Neutrophil (primary cell): ENCODE measurements at regions not wholly inside any gene's neighbourhood (a gene's known extent, or its start where the extent isn't known, plus 50 kb on each side); places are given as distances from the start of the nearest gene placed in this dataset.

Experiments
- H3K27ac ChIP-seq: fragments of 200-600 bp; sonication (generic); 2 replicates; pipeline ENCODE4 v1.5.1; 2016; ENCODE audit warnings: mild to moderate bottlenecking, moderate library complexity
- H3K27me3 ChIP-seq: fragments of 200-600 bp; sonication (generic); 2 replicates; pipeline ENCODE4 v1.6.0; 2016; ENCODE audit warnings: mild to moderate bottlenecking
- H3K36me3 ChIP-seq: fragments of 200-600 bp; sonication (generic); 2 replicates; pipeline ENCODE4 v1.5.1; 2017
- H3K4me1 ChIP-seq, 2 experiments: fragments of 200-600 bp in 1 of 2; sonication (generic) in 1 of 2; 1 replicate in 1 of 2; 2 replicates in 1 of 2; pipeline versions ENCODE4 v1.5.1 to v1.6.1; 2013 to 2016; ENCODE audit warnings: low read depth in 1 of 2, low read length in 1 of 2, mild to moderate bottlenecking in 1 of 2, moderate library complexity in 1 of 2; ENCODE audit not compliant: control insufficient read depth in 1 of 2, insufficient read depth in 1 of 2
- H3K4me3 ChIP-seq, 2 experiments: fragments of 200-600 bp in 1 of 2; sonication (generic) in 1 of 2; 1 replicate in 1 of 2; 2 replicates in 1 of 2; pipeline ENCODE4 v1.5.1; 2013 to 2016; ENCODE audit warnings: low read depth in 1 of 2, low read length in 1 of 2, mild to moderate bottlenecking in 1 of 2, moderate library complexity in 1 of 2
- H3K9me3 ChIP-seq: fragments of 200-600 bp; sonication (generic); 2 replicates; pipeline ENCODE4 v1.5.1; 2016
- TF ChIP-seq, protein P1 (sequence below): fragments of 200-600 bp; sonication (generic); IDR thresholded peaks from 2 replicates; pipeline ENCODE4 v1.5.1; 2016; ENCODE audit warnings: antibody characterized with exemption

DNA sequence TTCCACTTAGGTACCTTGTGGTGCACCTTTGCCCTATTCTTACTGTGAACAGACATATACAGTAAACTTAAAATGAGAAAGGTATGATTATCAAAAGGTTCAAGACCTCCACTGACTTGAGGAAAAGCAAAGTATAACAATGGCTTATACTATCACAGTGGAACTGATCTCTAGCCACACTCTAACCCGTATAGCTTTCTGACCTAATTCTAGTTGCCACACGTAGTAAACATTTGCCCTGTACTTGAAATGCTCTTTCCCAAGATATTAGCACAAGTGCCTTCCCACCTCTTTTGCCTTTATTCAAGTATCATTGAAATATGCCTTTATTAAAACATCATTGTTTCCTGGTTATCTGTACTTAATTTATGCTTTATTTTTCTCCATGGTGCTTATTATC, 250.4 kb upstream of the PPFIA2 start:
- Histone ChIP-seq H3K4me3 (no peak overlapping the region), H3K36me3 (no peaks in the 10 kb centered on the region), H3K27ac (no peak overlapping the region), H3K9me3 (no peaks in the 10 kb centered on the region), H3K27me3 (no peaks in the 10 kb centered on the region), H3K4me1 (no peaks in the 10 kb centered on the region)
- TF ChIP-seq, protein P1, sequence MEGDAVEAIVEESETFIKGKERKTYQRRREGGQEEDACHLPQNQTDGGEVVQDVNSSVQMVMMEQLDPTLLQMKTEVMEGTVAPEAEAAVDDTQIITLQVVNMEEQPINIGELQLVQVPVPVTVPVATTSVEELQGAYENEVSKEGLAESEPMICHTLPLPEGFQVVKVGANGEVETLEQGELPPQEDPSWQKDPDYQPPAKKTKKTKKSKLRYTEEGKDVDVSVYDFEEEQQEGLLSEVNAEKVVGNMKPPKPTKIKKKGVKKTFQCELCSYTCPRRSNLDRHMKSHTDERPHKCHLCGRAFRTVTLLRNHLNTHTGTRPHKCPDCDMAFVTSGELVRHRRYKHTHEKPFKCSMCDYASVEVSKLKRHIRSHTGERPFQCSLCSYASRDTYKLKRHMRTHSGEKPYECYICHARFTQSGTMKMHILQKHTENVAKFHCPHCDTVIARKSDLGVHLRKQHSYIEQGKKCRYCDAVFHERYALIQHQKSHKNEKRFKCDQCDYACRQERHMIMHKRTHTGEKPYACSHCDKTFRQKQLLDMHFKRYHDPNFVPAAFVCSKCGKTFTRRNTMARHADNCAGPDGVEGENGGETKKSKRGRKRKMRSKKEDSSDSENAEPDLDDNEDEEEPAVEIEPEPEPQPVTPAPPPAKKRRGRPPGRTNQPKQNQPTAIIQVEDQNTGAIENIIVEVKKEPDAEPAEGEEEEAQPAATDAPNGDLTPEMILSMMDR, result no peak

DNA sequence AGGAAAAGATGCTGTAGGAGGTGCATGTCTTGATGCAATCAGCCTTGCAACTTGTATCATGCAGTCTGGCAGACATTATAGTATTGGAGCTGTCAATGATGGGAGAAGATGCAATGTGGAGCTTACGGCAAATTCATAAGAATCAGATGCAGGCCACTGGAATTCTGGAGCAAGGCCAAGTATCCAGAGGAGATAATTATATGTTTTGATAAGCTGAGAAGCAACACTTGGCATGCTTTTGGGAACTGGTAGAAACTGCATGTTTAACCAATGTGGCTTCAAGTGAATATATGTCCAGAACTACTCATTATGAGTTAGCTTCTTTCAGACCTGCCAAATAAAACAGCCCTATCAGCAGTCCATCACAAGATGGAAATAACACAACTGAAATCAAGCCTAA, 249.1 kb upstream of the PPFIA2 start:
- Histone ChIP-seq H3K9me3 (no peaks in the 10 kb centered on the region), H3K4me3 (no peak overlapping the region), H3K4me1 (no peaks in the 10 kb centered on the region), H3K36me3 (no peaks in the 10 kb centered on the region), H3K27me3 (no peaks in the 10 kb centered on the region), H3K27ac (no peak overlapping the region)
- TF ChIP-seq, protein P1, result no peak

DNA sequence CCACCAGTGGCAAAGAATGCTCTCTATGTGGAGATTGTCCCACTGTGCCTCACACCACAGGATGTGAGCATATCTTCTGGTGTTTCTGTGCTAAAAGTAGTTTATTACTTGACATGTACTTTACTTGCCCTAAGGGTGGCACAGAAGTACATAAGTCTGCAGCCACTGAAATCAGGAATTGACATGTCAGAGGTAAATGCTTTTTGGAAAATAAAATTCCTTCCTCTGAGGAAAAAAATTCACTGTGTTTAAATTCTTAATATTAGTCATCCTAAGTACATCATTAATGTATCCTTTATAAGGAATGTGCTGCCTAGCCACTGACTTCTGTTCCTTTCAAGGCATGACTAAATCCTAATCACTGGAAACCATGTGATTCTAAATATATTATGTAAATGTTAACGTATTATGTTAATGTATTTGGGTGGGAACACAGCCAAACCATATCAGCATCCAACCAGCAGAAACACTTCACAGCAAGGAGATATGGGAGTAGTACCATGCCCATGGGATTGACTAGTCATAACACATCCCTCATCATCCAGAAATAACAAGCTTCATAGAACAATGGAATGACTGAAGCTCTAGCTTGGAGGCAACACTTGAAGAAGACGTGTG, 239.7 kb upstream of the PPFIA2 start:
- no peaks in the 10 kb centered on the region for H3K9me3 ChIP-seq

DNA sequence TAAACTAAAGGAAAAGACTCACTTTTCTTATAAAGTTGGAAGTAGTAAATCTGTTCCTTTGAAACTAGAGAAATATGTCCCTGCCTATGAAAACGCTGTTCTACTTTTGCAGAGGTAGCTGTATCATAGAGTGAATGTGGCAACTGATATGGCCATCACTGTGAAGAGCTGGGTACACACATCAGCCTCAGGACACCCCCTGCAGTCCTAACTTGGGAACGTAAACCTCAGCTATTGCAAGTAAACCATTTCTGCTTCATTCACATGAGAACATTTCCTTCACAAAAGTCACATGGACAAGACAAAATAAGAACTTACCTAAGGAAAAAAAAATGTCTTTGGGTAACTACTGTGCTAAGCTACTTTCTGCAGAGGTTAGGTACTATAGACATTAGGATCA, 233.3 kb upstream of the PPFIA2 start:
- TF ChIP-seq, protein P1, result peak; percentile 56
- Histone ChIP-seq H3K36me3 (no peaks in the 10 kb centered on the region), H3K9me3 (no peaks in the 10 kb centered on the region), H3K4me3 (no peak overlapping the region), H3K27me3 (no peaks in the 10 kb centered on the region), H3K4me1 (no peaks in the 10 kb centered on the region), H3K27ac (no peak overlapping the region)

More for the DNA sequence above, 239.7 kb upstream of the PPFIA2 start:
- TF ChIP-seq, protein P1, result no peak
- Histone ChIP-seq H3K4me1 (no peaks in the 10 kb centered on the region), H3K27me3 (no peaks in the 10 kb centered on the region), H3K36me3 (no peaks in the 10 kb centered on the region), H3K27ac (no peak overlapping the region), H3K4me3 (no peak overlapping the region)

DNA sequence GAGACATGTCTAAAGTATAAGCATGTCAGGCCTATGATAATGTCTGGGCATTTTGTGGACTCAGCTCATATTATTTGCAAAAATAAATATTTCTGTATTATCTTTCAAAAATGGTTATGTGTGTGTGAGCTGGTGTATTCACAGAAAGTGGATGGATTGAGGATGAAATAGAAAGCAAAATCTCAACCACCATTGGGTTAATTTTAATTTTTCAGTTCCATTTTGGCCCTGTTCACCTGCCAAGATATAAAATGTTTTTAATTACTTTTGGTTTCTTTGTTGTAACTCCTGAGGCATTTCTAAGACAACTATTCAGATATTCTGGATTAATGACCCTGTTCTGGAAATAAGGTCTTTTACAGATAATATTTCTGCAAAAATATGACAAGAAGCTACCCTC, 232.7 kb upstream of the PPFIA2 start:
- no peaks in the 10 kb centered on the region for H3K27me3 ChIP-seq
- H3K4me1 ChIP-seq, result no peaks in the 10 kb centered on the region
- no peak overlapping the region for H3K27ac ChIP-seq
- H3K4me3 ChIP-seq, result no peak overlapping the region
- no peaks in the 10 kb centered on the region for H3K36me3 ChIP-seq
- H3K9me3 ChIP-seq, result no peaks in the 10 kb centered on the region
- TF ChIP-seq, protein P1, result no peak
